Mucosa of rectum (tissue), 2 donors: ENCODE measurements at regions not wholly inside any gene's neighbourhood (a gene's known extent, or its start where the extent isn't known, plus 50 kb on each side); places are given as distances from the start of the nearest gene placed in this dataset.
"Not testable (repeated sequence)": the region's sequence is repeated elsewhere in the genome, so short reads cannot be mapped to it uniquely, and the experiment has no call there.

Experiments used
- H3K27ac ChIP-seq, 2 donors: one replicate each; pipeline ENCODE4 v1.7.0; 2013; ENCODE audit warnings: inconsistent platforms in 2 of 2, low read depth in 2 of 2, low read length in 2 of 2
- H3K27me3 ChIP-seq, 2 donors: one replicate each; pipeline ENCODE4 v1.7.0; 2013; ENCODE audit warnings: low read length in 2 of 2; ENCODE audit not compliant: control insufficient read depth in 2 of 2, insufficient read depth in 2 of 2
- H3K36me3 ChIP-seq, 2 donors: one replicate each; pipeline ENCODE4 v1.7.0; 2013; ENCODE audit warnings: low read length in 2 of 2; ENCODE audit not compliant: control insufficient read depth in 2 of 2, insufficient read depth in 2 of 2
- H3K4me1 ChIP-seq, 2 donors: one replicate each; pipeline ENCODE4 v1.7.0; 2013; ENCODE audit warnings: low read length in 2 of 2, mild to moderate bottlenecking in 1 of 2; ENCODE audit not compliant: control insufficient read depth in 2 of 2, insufficient read depth in 2 of 2
- H3K4me3 ChIP-seq, 2 donors: one replicate each; pipeline ENCODE4 v1.7.0; 2013; ENCODE audit warnings: low read length in 2 of 2
- H3K9ac ChIP-seq, 2 donors: one replicate each; pipeline ENCODE4 v1.7.0; 2013; ENCODE audit warnings: low read length in 2 of 2, low read depth in 1 of 2, mild to moderate bottlenecking in 1 of 2
- H3K9me3 ChIP-seq, 2 donors: one replicate each; pipeline ENCODE4 v1.7.0; 2013; ENCODE audit warnings: low read length in 2 of 2; ENCODE audit not compliant: control insufficient read depth in 2 of 2
- donor health status: healthy.
- donor health status: Normal muscosa, but diverticular disease.

GRCh38 chr21:35818597-35818996, 241.7 kb downstream of the SETD4 start:
- no peaks in the 10 kb centered on the region for H3K36me3 ChIP-seq
- H3K4me1 ChIP-seq = no peaks in the 10 kb centered on the region
- no peak overlapping the region for H3K4me3 ChIP-seq
- H3K27me3 ChIP-seq = no peaks in the 10 kb centered on the region
- H3K9ac ChIP-seq = no peak overlapping the region
- H3K27ac ChIP-seq = no peak overlapping the region
- no peaks in the 10 kb centered on the region for H3K9me3 ChIP-seq

DNA sequence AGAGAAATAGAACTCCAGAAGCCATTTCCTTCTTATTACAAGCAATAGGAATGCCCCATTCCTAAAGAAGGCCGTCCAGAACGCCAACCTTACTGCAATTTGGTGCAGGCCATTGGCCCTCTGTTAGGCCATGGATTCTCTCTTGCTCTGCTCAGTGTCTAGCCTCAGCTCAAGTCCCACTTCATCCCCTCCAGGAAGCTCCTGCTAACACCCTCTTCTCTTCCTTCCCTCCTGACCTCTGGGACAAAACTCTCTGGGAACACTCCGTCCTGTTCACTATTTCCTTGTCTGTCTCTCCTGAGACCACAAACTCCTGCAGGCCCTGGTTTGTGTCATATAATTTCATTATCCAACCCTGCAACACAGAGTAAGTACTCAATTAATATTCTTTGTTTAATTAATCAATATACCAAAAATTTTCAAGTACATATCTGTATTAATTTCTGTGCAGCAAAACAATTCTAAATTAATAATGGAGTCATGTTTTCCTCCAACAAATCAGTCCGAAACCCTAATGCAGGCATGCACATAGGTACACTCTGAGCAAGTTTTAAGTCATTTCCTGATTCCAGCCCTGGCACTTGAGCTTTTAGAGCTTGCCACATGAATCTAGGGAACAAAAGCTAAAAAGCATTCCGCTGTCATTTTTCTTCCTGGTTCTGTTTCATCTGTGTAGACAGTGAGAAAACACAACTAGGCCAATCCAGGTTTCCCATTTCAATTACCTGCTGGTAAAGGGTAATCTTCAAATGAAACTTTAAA, 245.3 kb downstream of the SETD4 start:
- Histone ChIP-seq H3K9ac (no peak overlapping the region), H3K9me3 (no peaks in the 10 kb centered on the region), H3K4me1 (no peaks in the 10 kb centered on the region), H3K36me3 (no peaks in the 10 kb centered on the region), H3K27ac (no peak overlapping the region), H3K4me3 (no peak overlapping the region), H3K27me3 (no peaks in the 10 kb centered on the region)

DNA sequence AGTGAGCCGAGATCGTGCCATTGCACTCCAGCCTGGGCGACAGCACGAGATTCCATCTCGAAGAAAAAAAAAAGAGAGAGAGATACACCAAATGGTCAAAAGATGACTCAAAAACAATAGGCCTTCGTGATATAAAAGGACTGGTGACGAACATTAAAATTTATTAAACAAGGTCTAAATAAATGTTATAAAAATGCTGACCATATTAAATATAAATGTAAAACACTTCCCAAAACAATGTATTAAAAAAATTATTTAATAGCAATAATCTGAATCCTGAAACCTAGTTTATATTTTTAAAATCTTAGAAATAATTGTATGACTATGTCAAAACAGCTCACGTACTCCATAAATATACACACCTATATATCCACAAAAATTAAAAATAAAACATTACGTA, 247.6 kb downstream of the SETD4 start:
- Histone ChIP-seq H3K27ac (no peak overlapping the region), H3K36me3 (no peaks in the 10 kb centered on the region), H3K27me3 (no peaks in the 10 kb centered on the region), H3K4me3 (no peak overlapping the region), H3K9ac (no peak overlapping the region), H3K9me3 (no peaks in the 10 kb centered on the region), H3K4me1 (no peaks in the 10 kb centered on the region)

GRCh38 chr21:35811191-35811806, 249.0 kb downstream of the SETD4 start:
- Histone ChIP-seq H3K4me3 (no peak overlapping the region), H3K9me3 (no peaks in the 10 kb centered on the region), H3K36me3 (no peaks in the 10 kb centered on the region), H3K4me1 (no peaks in the 10 kb centered on the region), H3K9ac (no peak overlapping the region), H3K27me3 (no peaks in the 10 kb centered on the region), H3K27ac (no peak overlapping the region)

DNA sequence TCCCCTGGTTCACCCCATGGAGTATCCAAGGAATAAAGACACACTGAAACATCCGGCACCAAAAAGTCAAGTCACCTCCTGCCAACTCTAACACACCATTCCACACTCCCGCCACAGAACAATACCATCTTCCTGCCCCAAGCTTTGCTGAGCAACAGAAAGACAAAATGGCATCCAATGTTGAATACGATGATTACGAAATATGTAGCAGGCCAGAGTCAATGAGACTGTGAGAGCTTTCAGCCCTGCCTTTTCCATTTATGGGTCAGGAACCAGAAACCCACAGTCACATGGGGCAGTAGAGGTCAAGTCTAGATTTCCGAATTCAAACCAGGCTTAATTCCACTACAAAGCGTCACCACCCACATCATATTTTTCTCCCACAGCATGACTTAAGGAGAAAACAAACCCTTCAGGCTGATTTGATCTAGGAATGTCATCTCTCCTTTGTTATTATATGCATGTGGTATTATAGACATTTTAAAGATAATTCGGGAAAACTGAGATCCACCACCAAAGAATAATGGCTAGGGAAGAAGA, 249.8 kb downstream of the SETD4 start:
- Histone ChIP-seq H3K4me1 (no peaks in the 10 kb centered on the region), H3K9ac (no peak overlapping the region), H3K9me3 (no peaks in the 10 kb centered on the region), H3K36me3 (no peaks in the 10 kb centered on the region), H3K27ac (no peak overlapping the region), H3K27me3 (no peaks in the 10 kb centered on the region), H3K4me3 (no peak overlapping the region)

- Histone ChIP-seq H3K27ac (no peak overlapping the region), H3K36me3 (no peaks in the 10 kb centered on the region), H3K27me3 (no peaks in the 10 kb centered on the region), H3K9ac (no peak overlapping the region), H3K9me3 (no peaks in the 10 kb centered on the region), H3K4me3 (no peak overlapping the region), H3K4me1 (no peaks in the 10 kb centered on the region)
Measured at GRCh38 chr21:35801391-35801790, 258.9 kb downstream of the SETD4 start.

GRCh38 chr21:35800796-35801385, 259.4 kb downstream of the SETD4 start:
- H3K4me1 ChIP-seq, H3K36me3 ChIP-seq, H3K27ac ChIP-seq, H3K27me3 ChIP-seq, H3K9ac ChIP-seq, H3K9me3 ChIP-seq, H3K4me3 ChIP-seq: not testable (repeated sequence)

- no peaks in the 10 kb centered on the region for H3K27me3 ChIP-seq
- no peaks in the 10 kb centered on the region for H3K9me3 ChIP-seq
- H3K27ac ChIP-seq = no peak overlapping the region
- no peaks in the 10 kb centered on the region for H3K36me3 ChIP-seq
- no peak overlapping the region for H3K4me3 ChIP-seq
- H3K9ac ChIP-seq = no peak overlapping the region
- H3K4me1 ChIP-seq = no peaks in the 10 kb centered on the region
Measured at GRCh38 chr21:35796844-35797243, 263.5 kb downstream of the SETD4 start.

DNA sequence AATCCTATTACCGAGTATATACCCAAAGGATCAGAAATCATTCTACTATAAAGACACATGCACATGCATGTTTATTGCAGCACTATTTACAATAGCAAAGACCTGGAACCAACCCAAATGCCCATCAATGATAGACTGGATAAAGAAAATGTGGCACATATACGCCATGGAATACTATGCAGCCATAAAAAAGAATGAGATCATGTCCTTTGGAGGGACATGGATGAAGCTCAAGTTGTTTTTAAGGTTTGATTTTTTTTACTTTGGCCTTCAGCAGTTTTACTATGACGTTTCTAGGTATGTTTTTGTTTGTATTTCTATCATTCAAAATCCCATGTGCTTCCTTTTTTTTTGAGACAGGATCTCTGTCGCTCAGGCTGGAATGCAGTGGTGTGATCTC, 265.8 kb downstream of the SETD4 start:
- H3K9me3 ChIP-seq, H3K4me3 ChIP-seq, H3K9ac ChIP-seq, H3K27me3 ChIP-seq, H3K4me1 ChIP-seq, H3K36me3 ChIP-seq, H3K27ac ChIP-seq: not testable (repeated sequence)

DNA sequence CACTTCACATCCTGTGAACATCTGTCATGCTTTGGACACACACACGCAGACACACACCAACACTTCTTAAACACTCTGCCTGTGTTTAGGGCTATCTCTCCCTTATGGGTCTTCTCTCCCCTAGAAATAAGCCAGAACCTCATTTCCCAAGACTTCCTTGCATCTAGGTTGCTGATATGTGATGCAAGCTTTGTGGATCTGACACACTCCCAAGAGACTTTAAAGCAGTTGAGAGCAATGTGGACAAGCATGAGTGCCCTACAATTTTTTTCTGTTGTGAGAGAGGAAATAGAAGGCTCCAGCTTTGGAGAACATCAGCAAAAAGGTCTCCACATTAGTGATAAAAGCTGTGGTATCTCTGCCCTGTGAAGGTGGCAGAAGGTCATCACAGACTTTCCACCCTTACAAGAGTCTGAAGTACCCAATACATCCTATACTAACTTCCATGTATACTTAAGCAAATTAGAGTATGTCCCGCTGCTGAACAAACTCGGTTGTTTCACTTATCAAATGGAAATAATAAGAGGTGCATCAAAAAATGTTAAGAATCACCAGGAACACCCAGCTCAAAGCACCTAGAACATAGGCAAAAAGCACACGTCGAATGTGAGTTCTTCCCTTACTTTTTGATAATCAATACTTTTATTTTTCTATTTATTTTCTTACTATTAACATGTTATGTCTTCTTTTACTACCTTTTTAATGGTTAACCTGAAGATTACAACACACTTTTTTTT, 267.6 kb downstream of the SETD4 start:
- no peaks in the 10 kb centered on the region for H3K36me3 ChIP-seq
- H3K9me3 ChIP-seq = no peaks in the 10 kb centered on the region
- no peak overlapping the region for H3K4me3 ChIP-seq
- H3K27ac ChIP-seq = no peak overlapping the region
- no peaks in the 10 kb centered on the region for H3K27me3 ChIP-seq
- no peaks in the 10 kb centered on the region for H3K4me1 ChIP-seq
- H3K9ac ChIP-seq = no peak overlapping the region
